Non-pigmented ciliary epithelial cell (primary cell): ENCODE measurements at regions not wholly inside any gene's neighbourhood (a gene's known extent, or its start where the extent isn't known, plus 50 kb on each side); places are given as distances from the start of the nearest gene placed in this dataset.
A peak's percentile ranks its signal among the peaks of the same experiment; 100 is the strongest.

Experiments
- DNase-seq: peaks from one replicate; pipeline ENCODE4 v3.0.0-alpha.2; 2010; ENCODE audit warnings: low read depth

DNA sequence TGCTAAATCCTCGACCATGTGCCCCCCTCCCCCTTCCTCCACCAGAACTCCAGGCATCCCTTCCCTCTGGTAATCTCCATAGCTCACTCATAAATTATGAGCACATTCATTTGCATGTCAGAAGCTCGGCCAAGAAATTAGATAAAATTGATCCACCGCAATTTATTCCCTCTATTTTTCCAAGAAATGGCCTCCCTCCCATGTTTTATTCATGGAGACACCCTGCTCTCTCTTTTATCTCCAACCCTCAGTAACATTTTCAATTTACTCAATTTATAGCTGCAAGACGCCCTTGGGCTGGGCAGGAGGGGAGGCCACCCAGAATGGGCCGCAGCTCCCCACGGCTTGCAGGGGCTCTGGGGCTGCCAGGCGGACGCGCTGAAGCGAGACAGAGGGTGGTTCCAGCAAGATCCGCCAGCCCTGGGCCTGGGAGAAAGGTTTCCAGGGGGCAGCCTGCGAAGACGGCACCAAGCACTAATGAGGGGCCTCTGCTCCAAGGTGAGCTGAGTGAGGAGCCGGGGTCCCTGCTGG is 54.7 kb upstream of the ZNF423 start:
- DNase-seq: no peak

- DNase-seq: no peak
These were observed 55.5 kb upstream of the ZNF423 start for GRCh38 chr16:49911430-49911829.

DNA sequence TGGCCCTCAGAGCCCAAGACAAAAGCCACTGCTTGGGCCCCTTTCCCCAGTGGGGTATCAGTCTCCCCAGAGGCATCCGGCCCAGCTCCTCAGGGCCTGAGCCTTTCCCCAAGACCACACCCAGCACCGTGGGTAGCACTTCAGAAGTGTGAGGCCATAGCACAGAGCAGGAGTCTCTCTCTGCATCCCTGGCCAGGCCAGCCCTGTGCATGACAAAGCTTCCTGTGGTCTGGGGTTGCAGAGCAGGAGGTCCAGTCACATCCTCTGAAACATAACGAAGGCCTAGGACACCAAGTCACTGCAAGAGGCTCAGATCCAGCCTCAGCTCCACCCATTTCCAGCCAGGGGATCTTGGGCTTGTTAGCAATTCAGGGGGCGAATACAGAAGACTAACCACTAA is 56.8 kb upstream of the ZNF423 start:
- no peak for DNase-seq

GRCh38 chr16:49913720-49914119 is 57.8 kb upstream of the ZNF423 start:
- DNase-seq: no peak

- no peak for DNase-seq
These were observed 58.7 kb upstream of the ZNF423 start for GRCh38 chr16:49914657-49915056.

DNA sequence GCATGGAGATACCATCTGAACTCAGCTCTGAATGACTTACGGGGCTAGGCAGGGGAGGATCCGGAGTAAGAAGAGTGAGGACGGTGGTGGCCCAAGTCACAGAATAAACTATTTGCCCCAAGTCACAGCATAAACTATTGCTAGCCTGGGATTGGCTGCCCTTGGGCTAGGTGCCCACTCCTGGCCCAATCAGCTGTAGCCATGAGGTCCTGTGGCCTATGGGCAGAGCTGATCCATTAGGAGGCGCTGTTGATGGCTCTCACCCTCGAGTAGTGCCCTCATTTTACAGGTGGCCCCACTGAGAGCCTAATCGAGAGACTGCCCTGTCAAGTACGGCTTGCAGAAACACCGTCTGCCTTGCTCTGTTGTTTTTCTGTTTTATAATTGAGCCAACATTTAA is 62.3 kb upstream of the ZNF423 start:
- no peak for DNase-seq

DNA sequence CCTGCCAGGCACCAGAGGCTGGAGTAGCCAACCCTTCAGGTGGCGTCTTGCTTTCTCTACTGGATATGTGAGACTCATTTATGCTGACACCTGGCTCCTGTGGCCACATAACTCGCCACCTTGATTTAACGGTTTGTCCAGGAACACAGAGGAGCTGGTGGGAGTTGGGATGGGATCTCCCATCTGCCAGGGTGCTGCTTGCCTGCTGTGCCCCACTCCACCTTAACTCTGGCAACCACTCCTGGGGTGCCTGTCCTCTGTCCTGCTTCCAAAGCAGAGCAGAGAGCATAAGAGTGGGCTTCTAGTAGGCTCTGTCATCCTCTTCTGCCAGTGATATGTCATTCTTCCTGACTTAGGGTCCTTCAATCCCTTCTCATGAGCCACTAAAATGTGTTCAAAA is 63.4 kb upstream of the ZNF423 start:
- DNase-seq: no peak

DNA sequence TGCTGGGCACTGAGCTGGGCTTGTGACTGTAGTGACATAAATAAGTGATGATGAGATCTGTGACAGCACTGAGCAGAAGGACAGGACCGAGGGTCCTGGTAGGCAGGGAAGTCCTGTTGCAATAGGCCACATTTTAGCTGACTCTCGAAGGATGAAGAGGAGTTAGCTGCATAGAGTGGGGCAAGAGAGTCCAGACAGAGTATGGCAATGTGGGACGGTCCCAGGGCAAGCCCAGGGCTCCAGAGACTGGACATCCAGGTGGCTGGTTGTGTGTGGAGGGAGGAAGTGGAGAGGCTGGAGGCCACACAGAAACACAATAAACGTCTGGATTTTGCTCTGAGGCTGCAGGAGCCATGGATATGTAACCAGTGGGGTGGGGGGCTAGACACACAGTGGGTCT is 64.5 kb upstream of the ZNF423 start:
- DNase-seq: no peak

DNA sequence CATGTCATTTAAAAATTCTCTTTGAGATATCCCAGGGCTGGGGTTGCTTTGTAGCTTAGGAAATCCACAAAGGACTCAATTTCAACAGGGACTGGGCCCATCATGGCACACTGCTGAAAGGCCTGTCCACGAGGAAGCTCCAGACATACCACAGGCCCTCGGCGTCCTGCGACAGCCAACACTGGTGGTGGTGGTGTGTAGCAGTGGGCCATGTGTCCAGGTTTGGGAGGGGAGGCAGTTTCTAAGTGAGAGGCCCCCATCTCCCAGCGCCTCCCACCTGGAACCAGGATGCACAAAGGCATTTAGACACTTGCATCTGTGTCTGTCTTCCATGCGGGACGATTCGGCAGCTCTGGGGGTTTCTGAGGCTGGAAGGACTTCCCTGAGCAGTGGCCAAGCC is 65.2 kb upstream of the ZNF423 start:
- no peak for DNase-seq

DNA sequence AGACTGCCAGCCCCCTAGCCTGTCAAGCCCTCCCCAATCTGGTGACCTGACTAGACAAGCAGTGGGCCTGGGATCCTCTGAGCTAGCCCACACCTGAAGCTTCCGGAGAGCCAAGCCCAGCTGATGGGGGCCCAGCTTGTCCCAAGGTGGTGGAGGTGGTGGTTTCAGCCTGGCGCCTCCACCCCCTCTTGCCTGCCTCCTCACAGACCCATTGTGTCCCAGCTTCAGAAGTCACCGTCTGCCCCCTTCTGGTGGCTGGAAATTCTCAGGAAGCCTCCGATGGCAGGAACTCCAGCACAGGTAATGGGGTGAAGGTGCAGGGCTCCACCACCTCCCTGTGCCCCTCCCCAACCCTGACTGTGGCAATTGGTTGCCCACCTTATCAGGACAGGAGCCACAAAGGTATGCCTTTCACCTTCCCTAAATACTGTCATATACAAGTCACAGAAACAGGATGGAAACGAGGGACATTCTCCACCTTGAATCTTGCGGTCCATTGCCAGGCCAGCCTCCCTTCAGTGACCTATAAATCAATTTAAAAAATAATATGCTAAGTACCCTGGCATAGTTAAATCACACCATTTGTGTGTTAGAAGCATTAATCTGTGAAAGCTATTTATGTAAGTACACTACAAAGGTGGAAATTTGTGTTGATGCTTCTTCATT is 66.0 kb upstream of the ZNF423 start:
- peak; percentile 11 for DNase-seq

DNA sequence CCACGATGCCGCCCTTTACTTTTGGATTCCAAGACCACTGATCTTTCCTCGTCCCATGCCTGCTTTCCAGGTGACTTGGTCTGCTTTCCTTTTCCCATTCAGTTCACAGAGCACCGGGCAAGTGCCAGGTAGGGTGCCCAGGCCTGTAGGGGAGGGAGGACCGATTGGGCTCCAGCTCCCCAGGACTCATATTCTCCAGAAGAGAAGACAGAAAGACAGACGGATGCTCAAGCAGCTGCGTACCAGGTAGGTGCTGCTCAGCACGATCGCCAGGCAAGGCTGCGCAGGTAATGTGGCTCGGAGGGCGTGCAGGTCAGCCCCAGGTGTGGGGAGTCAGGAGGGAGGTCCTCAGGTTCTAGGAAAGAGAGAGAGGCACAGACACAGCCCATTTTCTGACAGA is 67.5 kb upstream of the ZNF423 start:
- DNase-seq: no peak

- DNase-seq: no peak
These were observed 68.2 kb upstream of the ZNF423 start for GRCh38 chr16:49924078-49924477.

DNA sequence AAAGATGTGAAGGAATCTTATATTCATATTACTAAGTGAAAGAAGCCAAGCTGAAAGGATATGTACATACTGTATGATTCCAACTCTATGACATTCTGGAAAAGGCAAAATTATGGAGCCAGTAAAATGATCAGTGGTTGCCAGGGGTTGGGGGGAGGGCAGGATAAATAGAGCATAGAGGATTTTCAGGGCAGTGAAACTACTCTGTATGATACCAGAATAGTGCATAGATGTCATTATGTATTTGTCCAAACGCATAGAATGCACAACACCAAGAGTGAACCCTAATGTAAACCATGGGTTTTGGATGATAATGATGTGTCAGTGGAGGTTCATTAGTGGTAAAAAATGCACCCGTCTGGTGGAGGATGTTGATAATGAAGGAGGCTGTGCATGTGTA is 71.0 kb upstream of the ZNF423 start:
- DNase-seq: no peak

- no peak for DNase-seq
These were observed 72.5 kb upstream of the ZNF423 start for GRCh38 chr16:49928176-49929041.

- no peak for DNase-seq
These were observed 73.7 kb upstream of the ZNF423 start for GRCh38 chr16:49929626-49930025.

DNA sequence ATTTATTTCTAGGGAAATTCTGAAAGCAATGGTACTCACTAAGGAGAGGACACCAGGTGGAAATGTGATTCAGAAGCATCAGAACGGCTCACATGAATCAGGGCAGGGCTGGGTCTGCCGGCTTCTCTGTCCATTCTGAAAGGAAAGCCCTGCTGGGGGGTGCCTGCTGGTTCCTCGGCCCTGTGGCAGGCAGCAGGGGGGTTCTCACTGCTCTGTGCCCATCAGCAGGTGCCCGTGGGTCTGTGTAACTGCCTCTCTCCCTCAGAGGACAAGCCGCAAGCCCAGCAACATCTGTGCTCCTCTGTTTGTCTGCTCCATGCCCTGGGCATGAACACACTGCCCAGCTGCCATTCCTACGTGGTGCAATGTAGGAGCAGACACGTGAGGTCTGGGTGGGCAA is 74.9 kb upstream of the ZNF423 start:
- DNase-seq: no peak

- DNase-seq: no peak
These were observed 75.4 kb upstream of the ZNF423 start for GRCh38 chr16:49931266-49931665.

DNA sequence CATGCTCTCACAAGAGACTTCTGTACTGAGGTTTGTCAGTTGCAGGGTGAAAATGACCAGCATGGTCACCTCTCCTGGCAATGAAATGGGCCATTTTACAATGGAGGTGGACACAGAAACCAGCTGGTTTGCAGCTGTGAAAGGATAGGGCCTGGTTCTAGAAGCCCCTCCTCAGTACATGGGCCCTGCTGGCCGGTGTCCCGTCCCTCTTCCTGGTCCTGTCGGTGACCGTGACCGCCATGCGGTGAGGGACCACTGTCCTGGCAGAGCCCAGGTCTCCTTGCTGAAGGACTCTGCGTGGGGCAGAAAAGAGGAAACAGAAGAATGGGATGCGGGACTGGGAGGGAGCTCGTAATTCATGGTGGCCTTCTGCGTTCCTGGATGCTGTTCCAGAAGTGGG is 76.0 kb upstream of the ZNF423 start:
- no peak for DNase-seq

GRCh38 chr16:49932434-49932833 is 76.5 kb upstream of the ZNF423 start:
- DNase-seq: no peak

- no peak for DNase-seq
These were observed 77.0 kb upstream of the ZNF423 start for GRCh38 chr16:49932946-49933345.

DNA sequence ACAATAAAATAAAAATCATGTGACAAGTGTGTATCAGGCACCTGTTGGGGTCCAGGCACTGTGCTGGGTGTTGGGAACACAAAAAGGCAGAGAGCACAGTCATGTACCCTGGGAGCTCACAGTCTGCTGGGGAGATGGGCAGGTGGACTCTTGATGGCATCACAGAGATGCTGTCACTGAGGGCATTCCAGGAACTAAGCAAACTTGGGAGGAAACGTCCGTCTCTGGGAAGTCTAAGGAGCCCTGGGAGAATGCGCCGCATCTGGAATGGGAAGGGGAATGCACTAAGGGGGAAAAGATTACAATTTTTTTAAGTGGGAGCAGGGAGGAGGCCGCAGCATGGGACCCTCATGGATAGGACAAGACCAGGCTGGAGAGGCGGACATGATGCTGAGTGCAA is 80.9 kb upstream of the ZNF423 start:
- no peak for DNase-seq

- DNase-seq: no peak
These were observed 82.0 kb upstream of the ZNF423 start for GRCh38 chr16:49937886-49938285.

DNA sequence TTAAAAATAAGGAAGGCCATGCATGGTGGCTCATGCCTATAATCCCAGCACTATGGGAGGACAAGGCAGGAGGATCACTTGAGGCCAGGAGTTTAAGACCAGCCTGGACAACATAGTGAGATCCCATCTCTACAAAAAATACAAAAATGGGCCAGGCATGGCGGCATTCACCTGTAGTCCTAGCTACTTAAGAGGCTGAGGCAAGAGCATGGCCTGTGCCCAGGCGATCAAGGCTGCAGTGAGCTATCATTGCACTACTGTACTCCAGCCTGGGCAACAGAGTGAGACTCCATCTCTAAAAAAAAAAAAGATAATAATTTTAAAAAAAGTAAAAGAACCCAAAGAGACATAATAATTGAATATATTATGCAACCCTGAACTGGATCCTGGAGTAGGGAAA is 83.6 kb upstream of the ZNF423 start:
- no peak for DNase-seq
